RWPE1 (cell line): ENCODE measurements at regions not wholly inside any gene's neighbourhood (a gene's known extent, or its start where the extent isn't known, plus 50 kb on each side); places are given as distances from the start of the nearest gene placed in this dataset.

Source experiments
- CTCF ChIA-PET: fragments of 350-600 bp; sonication (Branson Sonifier 250); formaldehyde crosslinking; extraction: SDS; loops from one replicate; lab custom pipeline; 2021; lab: Yijun Ruan, JAX
- POLR2A ChIA-PET: fragments of 400-600 bp; formaldehyde crosslinking; extraction: SDS; loops from one replicate; lab custom pipeline; 2020; ENCODE audit warnings: antibody characterized with exemption; ENCODE audit not compliant: low non-redundant PET; lab: Yijun Ruan, JAX
- DNase-seq: peaks from one replicate; pipeline ENCODE4 v3.0.0; 2012; ENCODE audit warnings: low spot score
- H3K27ac ChIP-seq: fragments of 450-650 bp; 2 replicates; pipeline ENCODE4 v1.5.1; 2017
- TF ChIP-seq, protein P1 (sequence below): fragments of 450-650 bp; conservative IDR thresholded peaks from 2 replicates; pipeline ENCODE4 v1.5.1; 2017; ENCODE audit warnings: low read depth, mild to moderate bottlenecking

DNA sequence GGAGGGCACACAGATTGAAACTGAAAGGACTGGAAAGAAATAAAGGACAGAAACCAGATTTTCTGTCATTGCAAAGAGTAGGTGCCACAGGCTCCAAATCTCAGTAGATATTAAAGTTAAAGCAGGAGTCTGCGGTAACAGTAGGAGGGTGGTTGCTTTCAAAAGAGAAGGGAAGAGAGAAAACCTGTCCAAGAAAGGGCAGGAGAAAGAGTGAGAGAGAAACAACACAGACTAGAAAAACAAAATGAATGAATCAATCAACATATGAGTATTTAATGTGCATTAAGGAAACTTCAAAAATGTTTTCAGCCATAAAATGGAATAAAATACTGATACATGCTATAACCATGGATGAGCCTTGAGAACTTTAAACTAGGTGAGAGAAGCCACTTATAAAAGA is 143.1 kb upstream of the CTAGE1 start:
- H3K27ac ChIP-seq, result no peak overlapping the region
- no peak for DNase-seq
- ChIA-PET POLR2A (no interaction called here), CTCF (interaction anchor here (0.7 kb wide), 1 partner anchor 643 kb away, joined by 7 read pairs; no protein-coding TSS in a partner anchor)
- TF ChIP-seq, protein P1, sequence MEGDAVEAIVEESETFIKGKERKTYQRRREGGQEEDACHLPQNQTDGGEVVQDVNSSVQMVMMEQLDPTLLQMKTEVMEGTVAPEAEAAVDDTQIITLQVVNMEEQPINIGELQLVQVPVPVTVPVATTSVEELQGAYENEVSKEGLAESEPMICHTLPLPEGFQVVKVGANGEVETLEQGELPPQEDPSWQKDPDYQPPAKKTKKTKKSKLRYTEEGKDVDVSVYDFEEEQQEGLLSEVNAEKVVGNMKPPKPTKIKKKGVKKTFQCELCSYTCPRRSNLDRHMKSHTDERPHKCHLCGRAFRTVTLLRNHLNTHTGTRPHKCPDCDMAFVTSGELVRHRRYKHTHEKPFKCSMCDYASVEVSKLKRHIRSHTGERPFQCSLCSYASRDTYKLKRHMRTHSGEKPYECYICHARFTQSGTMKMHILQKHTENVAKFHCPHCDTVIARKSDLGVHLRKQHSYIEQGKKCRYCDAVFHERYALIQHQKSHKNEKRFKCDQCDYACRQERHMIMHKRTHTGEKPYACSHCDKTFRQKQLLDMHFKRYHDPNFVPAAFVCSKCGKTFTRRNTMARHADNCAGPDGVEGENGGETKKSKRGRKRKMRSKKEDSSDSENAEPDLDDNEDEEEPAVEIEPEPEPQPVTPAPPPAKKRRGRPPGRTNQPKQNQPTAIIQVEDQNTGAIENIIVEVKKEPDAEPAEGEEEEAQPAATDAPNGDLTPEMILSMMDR, result no peak

DNA sequence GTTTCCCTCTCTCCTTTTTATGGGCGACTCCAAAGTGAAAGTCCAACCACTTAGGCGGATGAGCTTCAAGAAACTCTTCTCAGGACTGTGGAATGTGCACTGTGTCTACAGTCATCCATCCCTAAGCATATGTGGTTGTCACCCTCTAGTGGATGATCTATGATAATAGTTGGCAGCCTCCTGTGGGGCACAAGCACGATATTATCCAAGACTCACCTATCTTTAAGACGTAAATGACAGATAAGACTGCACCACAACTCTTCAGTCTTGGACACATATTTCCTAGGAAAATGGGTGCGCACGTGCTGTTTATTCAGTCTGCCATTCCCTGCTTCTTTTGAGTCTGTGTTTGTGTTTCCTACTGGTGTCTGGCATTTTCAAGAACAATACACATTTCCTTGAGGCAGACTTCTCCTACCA is 145.5 kb upstream of the CTAGE1 start:
- ChIA-PET POLR2A (no interaction called here), CTCF (interaction anchor here (0.6 to 1.5 kb wide), 9 partner anchors 40 to 1431 kb away, joined by 3 to 8 read pairs (median 3); no protein-coding TSS in a partner anchor)
- peak; percentile 88 for DNase-seq
- TF ChIP-seq, protein P1, result peak; percentile 81
- H3K27ac ChIP-seq, result no peak overlapping the region

DNA sequence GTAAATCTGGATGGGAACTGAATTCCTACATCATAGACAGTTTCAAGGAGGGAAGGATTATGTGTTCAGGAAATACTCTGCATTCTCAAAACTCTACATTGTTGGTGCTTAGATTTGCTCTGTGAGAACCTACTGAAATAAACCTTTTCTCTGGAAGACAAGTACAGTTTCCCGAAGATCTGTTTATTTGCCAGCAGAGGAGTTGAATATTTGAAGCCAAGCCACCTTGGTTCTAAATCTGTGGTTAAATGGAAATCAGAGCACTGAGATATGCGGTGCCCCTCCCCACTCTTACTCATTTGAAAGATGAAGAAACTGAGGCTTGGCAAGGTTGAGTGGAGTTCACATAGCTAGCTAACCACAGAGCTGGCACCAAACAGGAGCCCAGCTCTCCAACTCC is 146.3 kb upstream of the CTAGE1 start:
- no peak overlapping the region for H3K27ac ChIP-seq
- CTCF ChIA-PET, result interaction anchor here (0.6 kb wide), 2 partner anchors 216 to 1432 kb away, joined by 3 to 4 read pairs; no protein-coding TSS in a partner anchor
- TF ChIP-seq, protein P1, result no peak
- POLR2A ChIA-PET, result no interaction called here
- no peak for DNase-seq

DNA sequence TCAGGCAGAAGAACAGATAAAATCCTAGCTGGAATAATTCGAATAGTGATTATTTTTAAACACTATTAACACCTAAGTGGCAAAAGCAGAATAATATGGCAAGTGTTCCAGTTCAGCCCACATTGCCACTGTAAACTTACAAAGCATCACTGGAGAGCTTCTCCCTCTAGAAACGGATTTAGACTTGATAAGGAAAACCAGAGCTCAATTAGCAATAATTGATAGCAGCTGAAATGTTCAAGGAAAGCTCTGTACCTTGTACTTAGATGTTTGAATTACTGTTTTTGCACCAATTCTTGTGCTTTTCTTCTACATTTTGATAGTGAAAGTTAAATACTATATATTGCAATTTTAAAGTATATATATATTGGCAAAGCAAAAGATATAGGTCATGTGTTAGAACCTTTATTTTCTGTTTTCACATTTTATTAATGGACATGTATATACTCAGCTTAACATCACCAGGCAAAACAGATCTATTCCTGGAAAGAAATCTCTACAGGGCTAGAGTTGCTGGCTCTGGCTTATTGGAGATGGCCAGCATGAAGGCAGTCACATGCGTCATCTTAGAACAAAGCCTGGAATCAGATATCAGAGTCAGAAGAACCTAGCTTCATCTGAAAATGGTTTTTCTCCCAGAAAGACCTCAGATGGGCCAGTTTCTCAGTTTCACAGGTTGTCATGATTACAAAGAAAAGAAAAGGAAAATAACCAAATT is 149.1 kb upstream of the CTAGE1 start:
- no peak for DNase-seq
- POLR2A ChIA-PET, result no interaction called here
- H3K27ac ChIP-seq, result no peak overlapping the region
- CTCF ChIA-PET, result interaction anchor here (0.5 kb wide), 1 partner anchor 113 kb away, joined by 3 read pairs; no protein-coding TSS in a partner anchor
- TF ChIP-seq, protein P1, result no peak

DNA sequence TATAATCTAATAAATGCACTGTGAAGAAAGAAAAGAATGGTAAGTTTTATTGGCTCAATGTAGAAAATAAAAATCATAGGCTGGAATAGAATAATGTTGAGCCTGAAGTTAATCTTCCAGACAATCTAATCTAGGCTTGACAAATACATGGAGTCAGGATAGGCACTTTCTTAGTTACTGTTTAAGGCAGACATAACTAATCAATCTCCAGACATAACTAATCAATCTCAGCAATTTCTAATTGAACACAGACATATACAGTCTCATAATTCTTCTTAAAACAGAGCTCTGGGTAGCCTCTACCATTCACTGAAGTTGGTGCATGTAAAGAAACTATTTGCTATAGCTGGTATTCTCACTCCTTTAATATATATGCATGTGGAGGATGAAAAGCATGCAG is 150.1 kb upstream of the CTAGE1 start:
- TF ChIP-seq, protein P1, result no peak
- CTCF ChIA-PET, result no interaction called here
- no peak overlapping the region for H3K27ac ChIP-seq
- DNase-seq, result no peak
- POLR2A ChIA-PET, result no interaction called here

DNA sequence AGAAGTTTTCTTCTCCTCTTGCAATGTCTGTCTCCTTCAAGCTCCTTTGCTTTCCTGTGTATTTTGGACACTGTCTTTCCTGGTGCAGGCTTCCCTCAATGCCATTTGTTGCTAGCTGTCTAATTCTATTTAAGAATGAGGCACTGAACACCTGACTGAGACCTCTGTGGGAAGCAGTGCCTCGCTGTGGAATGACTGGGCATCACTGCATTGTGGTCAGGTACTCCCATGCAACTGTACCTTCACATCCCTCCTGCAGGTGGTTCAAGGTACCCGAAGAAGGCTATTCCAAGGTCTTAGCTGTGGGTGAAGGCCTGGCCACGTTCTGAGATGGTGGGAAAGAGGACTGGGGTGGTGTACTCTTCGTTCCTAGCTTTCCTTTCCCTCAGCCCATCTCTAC is 152.8 kb upstream of the CTAGE1 start:
- TF ChIP-seq, protein P1, result no peak
- POLR2A ChIA-PET, result no interaction called here
- CTCF ChIA-PET, result no interaction called here
- H3K27ac ChIP-seq, result no peak overlapping the region
- DNase-seq, result no peak
